HG03342 (cell line): ENCODE measurements at regions not wholly inside any gene's neighbourhood (a gene's known extent, or its start where the extent isn't known, plus 50 kb on each side); places are given as distances from the start of the nearest gene placed in this dataset.
"Not testable (repeated sequence)": the region's sequence is repeated elsewhere in the genome, so short reads cannot be mapped to it uniquely, and the experiment has no call there.

Source experiments
- ATAC-seq: cut with Tn5 transposase; IDR thresholded peaks from one replicate; pipeline ENCODE4 v1.9.1; 2021; ENCODE audit warnings: mild to moderate bottlenecking, moderate library complexity; ENCODE audit not compliant: unreplicated experiment

DNA sequence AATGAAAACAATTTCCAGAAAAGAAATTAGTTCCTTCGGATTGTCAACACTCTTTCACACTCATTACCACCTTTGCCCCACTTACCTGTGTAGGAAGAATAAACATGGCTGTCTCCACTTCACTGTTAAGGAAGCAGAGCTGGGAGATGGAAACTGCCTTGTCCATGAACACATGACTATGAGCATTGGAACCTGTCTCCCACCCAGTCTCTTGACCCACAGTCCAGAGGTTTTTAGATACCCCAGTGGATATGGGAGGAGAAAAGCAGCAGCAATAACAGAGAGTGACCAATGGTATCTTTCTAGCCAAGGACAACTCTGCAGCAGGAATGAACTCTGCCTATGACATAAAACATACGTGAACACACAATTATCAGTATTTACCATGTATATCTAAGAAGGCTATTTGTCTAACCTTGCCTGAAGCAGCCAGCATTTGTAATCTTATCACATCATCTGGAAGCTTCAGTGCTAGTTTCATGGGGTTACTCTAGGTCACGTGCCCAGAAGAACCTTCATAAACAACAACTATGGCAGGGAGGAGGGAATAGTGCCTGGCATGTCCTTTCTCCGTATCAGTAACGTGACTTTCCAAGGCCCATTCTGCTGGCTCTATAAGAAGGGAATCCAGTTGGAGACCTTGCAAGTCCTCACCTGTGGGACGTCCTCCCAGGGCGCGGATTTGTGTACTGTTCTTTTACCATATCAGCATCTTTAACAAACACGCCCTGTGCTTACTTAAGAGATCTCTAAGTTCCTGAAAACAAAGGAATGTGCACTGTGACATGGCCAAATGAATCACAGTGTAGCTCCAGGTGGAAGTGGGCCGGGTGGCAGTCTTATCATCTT, 221.8 kb upstream of the UBL3 start:
- no peak for ATAC-seq

GRCh38 chr13:30065181-30065580, 214.8 kb upstream of the UBL3 start:
- ATAC-seq: no peak

- ATAC-seq: no peak
Observed at GRCh38 chr13:30063892-30064291, 213.5 kb upstream of the UBL3 start.

DNA sequence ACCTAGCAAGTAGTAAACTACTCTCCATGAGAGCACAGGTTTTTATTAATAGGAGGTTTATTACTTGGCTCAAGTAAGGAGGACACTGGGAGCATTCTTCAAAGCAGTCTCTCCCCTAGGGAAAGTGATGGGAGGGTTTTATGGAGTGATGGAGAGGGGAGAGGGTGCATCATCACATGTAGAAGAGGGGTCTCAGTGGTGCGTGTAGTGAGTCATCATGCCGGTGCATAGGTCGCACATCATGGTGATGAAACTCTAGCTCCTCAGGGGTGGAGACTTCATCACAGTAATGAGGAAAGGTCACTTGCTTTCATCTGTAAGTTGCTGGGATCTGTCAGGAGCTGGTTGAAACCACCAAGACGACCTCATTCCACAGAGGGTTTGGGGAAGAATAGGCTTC, 210.8 kb upstream of the UBL3 start:
- ATAC-seq: no peak

DNA sequence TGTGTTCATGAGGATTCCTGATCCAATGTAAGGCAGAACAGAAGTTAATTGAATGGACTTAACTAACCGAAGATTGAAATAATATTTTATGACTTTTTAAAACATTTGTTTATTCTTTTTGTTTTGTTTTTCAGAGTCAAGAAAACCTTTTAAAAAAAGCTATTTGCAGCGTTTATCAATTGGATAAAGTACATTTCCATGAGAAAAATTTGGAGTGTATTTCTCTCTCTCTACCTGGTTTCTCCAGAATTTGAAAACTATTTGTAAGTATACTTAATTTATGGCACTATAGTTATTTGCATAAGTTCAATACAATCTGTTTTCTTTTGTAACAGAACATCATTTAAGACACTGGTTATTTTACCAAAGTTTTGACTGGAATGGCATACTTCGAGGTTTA, 208.0 kb upstream of the UBL3 start:
- no peak for ATAC-seq

DNA sequence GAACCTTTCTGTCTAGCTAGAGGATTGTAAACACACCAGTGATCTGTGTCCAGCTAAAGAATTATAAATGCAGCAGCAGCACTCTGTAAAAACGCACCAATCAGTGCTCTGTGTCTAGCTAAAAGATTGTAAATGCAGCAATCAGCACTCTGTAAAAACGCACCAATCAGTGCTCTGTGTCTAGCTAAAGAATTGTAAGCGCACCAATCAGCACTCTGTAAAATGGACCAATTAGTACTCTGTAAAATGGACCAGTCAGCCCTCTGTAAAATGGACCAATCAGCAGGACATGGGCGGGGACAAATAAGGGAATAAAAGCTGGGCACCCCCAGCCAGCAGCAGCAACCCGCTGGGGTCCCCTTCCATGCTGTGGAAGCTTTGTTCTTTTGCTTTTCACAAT, 204.1 kb upstream of the UBL3 start:
- not testable (repeated sequence) for ATAC-seq

GRCh38 chr13:30053939-30054338, 203.5 kb upstream of the UBL3 start:
- ATAC-seq: no peak

DNA sequence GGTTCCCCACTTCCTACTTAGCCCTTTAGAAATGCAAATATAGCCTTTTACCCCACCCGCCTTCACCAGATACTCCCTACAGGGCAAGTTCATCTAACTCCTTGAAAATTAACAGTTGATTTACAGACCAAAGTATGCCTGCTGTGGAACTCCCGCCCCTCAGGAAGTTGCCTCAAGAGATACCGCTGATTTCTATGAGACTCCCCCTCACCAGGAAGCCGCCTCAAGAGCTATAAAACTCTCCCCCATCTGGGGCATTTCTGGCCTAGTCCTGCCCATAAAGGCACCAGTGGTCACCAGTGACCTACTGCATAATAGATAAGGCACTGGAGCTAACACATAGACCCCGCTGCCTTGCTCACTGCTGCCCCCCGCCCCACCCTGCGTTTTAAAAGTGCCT, 201.7 kb upstream of the UBL3 start:
- ATAC-seq: no peak

DNA sequence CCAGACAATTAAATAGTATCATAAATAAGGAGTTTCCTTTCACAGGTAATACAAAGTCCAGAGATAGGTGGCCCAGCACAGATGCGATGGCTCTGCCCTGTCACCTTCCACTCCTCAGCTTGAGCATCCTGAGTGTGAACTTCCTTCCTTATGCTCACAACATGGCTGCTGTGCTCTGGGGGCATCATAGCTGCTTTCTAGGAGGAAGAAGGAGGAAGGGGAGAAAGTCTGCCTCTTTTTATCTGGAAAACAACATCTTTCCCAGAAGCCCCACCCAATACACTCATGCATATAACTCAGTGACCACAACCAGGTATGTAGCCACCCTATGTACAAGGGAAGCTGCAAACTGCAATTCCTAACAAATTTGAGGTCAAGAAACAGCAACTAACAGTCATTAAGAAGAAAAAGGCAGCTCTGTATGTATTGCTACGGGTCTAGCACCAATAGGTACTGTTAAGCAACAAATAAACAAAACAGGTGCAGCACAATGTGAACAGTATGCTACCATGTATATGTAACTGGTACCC, 201.2 kb upstream of the UBL3 start:
- ATAC-seq: no peak

GRCh38 chr13:30049692-30050091, 199.3 kb upstream of the UBL3 start:
- no peak for ATAC-seq

DNA sequence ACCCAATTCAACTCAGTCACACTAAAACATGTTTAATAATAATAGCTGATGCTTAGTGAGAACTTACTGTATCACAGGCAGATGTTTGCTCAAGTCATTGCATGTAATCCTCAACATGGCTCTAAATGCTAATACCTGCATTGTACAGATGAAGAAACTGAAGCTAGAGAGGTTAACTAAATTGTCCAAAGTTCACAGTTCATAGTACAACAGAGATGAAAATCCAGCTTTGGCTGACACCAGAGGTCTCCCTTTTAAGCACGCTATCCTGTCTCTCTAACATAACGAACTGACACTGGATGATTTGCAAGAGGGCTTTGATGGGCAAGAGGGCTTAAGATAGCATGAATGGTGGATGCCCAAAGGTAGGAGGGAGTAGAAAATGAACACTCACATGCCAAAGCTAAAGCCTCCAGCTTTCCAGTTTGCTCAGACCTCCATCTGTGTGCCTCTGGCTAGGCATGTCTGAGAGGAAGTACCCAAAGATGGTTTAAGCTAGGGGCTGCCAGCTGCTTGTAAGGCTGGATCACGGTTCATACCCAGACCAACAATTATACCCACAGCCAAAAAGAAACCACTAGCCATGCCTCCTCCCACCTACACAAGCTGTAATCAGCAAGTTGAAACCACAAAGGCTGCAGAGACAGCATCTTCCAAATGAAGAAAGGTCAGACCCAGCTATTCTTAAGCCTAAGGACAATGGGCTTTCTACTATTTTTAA, 196.9 kb upstream of the UBL3 start:
- ATAC-seq: no peak

GRCh38 chr13:30045916-30046704, 195.7 kb upstream of the UBL3 start:
- no peak for ATAC-seq

GRCh38 chr13:30044932-30045331, 194.5 kb upstream of the UBL3 start:
- ATAC-seq: no peak

DNA sequence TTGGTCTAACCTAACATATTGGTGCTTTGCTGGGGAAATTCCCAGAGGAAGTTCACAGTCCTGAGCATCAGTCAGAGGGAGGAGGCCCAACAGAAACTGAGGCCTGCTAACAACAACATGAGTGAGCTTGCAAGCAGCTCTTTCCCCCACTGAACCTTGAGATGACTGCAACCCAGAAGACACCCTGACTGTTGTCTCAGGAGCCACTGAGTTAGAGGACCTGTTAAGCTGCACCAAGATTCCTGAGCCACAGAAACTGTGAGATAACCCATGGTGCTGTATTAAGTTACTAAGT, 193.2 kb upstream of the UBL3 start:
- no peak for ATAC-seq

DNA sequence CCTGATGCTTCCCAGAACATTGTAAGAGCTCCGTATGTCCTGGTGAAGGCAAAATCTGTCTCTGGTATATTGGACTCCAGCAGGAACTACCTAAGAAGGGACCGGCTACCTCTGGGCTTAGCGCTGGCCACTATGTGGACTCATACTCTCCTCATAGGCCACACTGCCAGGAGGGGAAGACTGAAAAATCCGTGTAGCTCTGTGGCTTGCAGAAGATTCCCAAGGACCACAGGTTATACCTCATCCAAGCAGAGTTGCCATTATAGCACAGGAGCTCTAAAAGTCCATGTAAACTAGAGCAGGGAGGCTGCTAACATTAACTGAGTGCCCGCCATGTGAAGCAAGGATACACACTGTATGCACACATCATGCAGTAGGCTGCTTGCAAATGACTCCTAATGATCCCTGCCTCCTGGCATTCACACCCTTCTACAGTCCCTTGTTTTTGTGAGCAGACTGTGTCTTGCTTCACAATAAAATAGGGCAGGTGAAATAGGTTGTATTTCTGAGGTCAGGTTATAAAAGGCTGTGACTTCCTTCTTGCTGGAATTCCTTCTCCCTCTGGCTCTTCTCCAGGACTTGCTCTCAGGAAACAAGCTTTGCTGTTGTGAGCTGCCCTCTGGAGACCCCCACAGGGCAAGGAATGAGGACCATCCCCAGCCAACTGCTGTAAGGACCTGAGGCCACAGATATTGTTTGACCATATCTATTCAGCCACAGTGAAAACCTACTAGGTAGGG, 192.6 kb upstream of the UBL3 start:
- no peak for ATAC-seq

GRCh38 chr13:30042272-30042671, 191.9 kb upstream of the UBL3 start:
- no peak for ATAC-seq

GRCh38 chr13:30039511-30039911, 189.1 kb upstream of the UBL3 start:
- ATAC-seq: no peak

DNA sequence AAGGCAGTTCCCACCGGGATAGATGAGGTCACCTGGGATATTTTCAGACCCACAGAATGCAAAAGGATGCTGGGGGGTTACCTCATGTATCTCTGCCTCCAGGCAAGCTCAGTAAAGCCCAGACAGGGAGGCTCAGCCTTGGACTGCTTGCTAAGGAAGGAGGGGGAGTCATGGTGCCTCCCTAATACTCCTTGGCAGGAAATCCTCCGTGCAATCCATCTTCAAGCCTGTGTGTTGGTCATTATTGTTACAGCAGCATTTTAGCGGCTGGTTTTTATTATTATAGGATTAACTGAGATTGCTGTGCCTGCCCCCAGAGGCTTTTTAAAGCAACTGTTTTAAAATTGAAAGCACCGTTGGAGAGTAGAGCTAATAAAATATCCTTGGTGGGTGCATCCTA, 188.5 kb upstream of the UBL3 start:
- ATAC-seq: no peak

- no peak for ATAC-seq
Observed at GRCh38 chr13:30037766-30038165, 187.3 kb upstream of the UBL3 start.

DNA sequence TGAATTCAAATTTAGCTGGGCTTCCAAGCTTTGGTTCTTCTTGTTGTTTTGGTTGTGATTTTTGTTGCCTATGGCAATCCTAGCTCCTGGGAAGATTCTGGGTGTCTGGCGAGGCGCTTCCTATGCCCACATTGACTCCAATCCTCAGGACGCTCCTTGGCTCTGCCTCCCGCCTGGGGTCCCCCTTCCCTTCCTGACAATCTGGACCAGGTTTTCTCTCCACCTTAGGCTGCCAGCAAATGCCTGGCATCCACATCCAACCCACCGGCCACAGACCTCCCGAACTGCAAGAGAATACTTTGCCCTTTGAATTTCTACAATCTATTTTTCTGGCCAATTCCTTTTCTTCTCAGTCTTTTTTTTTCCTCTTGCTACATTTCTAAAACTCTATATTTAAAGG, 186.9 kb upstream of the UBL3 start:
- ATAC-seq: no peak

GRCh38 chr13:30034458-30034795, 184.0 kb upstream of the UBL3 start:
- no peak for ATAC-seq
